A673 (cell line): ENCODE measurements at regions not wholly inside any gene's neighbourhood (a gene's known extent, or its start where the extent isn't known, plus 50 kb on each side); places are given as distances from the start of the nearest gene placed in this dataset.

Experiments
- BruUV-seq: library from RNA; stranded (reverse); fragments of 400-500 nt; replicated peaks from 2 replicates; lab custom pipeline; 2021; lab: Mats Ljungman, UMichigan
- CTCF ChIA-PET: fragments of 300-600 bp; sonication (Branson Sonifier 250); formaldehyde crosslinking; loops from one replicate; lab custom pipeline; 2022; ENCODE audit warnings: antibody characterized with exemption; lab: Charles Lee
- POLR2A ChIA-PET: fragments of 300-600 bp; sonication (Branson Sonifier 250); formaldehyde crosslinking; loops from one replicate; lab custom pipeline; 2022; ENCODE audit warnings: antibody characterized with exemption; ENCODE audit not compliant: low non-redundant PET; lab: Charles Lee
- DNase-seq: peaks from one replicate; pipeline ENCODE4 v3.0.0-alpha.2; 2015; ENCODE audit warnings: low spot score
- H3K27ac ChIP-seq: fragments of 200-600 bp; sonication (generic); 2 replicates; pipeline ENCODE4 v1.5.1; 2016; ENCODE audit warnings: mixed run types, low read depth, mild to moderate bottlenecking, mixed read lengths, antibody characterized with exemption, low read length; ENCODE audit not compliant: poor library complexity, severe bottlenecking
- H3K27me3 ChIP-seq: fragments of 200-600 bp; sonication (generic); replicated peaks from 2 replicates; pipeline ENCODE4 v1.6.1; 2017; ENCODE audit warnings: mixed run types, low read depth, mild to moderate bottlenecking, mixed read lengths, antibody characterized with exemption, low read length; ENCODE audit not compliant: insufficient read depth, poor library complexity
- H3K36me3 ChIP-seq: fragments of 200-600 bp; sonication (generic); 2 replicates; pipeline ENCODE4 v1.6.1; 2016; ENCODE audit warnings: mixed run types, mild to moderate bottlenecking, mixed read lengths, antibody characterized with exemption, low read length; ENCODE audit not compliant: insufficient read depth, poor library complexity, severe bottlenecking
- H3K4me1 ChIP-seq: fragments of 200-600 bp; sonication (generic); 2 replicates; pipeline ENCODE4 v1.6.1; 2017; ENCODE audit warnings: mixed run types, mild to moderate bottlenecking, mixed read lengths, antibody characterized with exemption, low read length; ENCODE audit not compliant: insufficient read depth, poor library complexity, severe bottlenecking
- H3K4me3 ChIP-seq: fragments of 200-600 bp; sonication (generic); 2 replicates; pipeline ENCODE4 v1.5.1; 2016; ENCODE audit warnings: low read depth, mixed run types, mild to moderate bottlenecking, mixed read lengths, low read length; ENCODE audit not compliant: poor library complexity, severe bottlenecking
- H3K9me3 ChIP-seq: fragments of 200-600 bp; sonication (generic); 2 replicates; pipeline ENCODE4 v1.6.1; 2016; ENCODE audit warnings: mixed run types, low read depth, mild to moderate bottlenecking, mixed read lengths, antibody characterized with exemption, low read length; ENCODE audit not compliant: poor library complexity, severe bottlenecking
- EZH2 ChIP-seq: fragments of 200-600 bp; sonication (generic); IDR thresholded peaks from 2 replicates; pipeline ENCODE4 v1.6.1; 2017; ENCODE audit warnings: borderline replicate concordance, low read depth, mild to moderate bottlenecking, mixed read lengths, antibody characterized with exemption, low read length; ENCODE audit not compliant: poor library complexity, severe bottlenecking
- intact Hi-C: fragments of 100-400 bp; cut with micrococcal nuclease; formaldehyde crosslinking; loops from one replicate; pipeline ENCODE4 v1.10.0; 2022; ENCODE audit not compliant: unreplicated experiment
- TF ChIP-seq, protein P1 (sequence below): fragments of 300-800, 200-600 bp; sonication (generic); conservative IDR thresholded peaks from 2 replicates; pipeline ENCODE4 v1.5.1; 2017; ENCODE audit warnings: low read depth, mild to moderate bottlenecking, antibody characterized with exemption, low read length, moderate library complexity, mixed read lengths

DNA sequence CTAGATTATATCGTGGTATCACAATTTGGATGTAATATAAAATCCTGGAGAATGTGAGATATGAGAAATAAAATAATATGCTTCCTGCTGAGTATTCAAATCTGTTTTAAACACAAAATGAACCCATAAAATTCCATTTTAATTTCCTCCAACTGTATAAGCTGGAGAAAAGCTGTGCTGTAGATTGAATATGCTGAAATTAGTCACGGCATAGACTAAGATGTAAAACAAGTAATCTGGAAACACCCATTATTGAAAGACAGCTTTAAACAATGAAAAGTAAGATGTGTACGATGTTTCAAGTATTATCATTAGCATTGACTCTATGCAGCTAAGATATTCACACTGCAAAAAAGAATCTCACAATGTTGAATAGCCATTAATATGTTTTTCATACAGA is 403.4 kb upstream of the BRINP3 start:
- no TSS peak for BruUV-seq
- no peak overlapping the region for H3K27ac ChIP-seq
- H3K9me3 ChIP-seq, result no peaks in the 10 kb centered on the region
- no peak overlapping the region for H3K4me3 ChIP-seq
- H3K36me3 ChIP-seq, result no peaks in the 10 kb centered on the region
- peaks cover 6% of the 10 kb centered on the region for H3K4me1 ChIP-seq
- TF ChIP-seq, protein P1, sequence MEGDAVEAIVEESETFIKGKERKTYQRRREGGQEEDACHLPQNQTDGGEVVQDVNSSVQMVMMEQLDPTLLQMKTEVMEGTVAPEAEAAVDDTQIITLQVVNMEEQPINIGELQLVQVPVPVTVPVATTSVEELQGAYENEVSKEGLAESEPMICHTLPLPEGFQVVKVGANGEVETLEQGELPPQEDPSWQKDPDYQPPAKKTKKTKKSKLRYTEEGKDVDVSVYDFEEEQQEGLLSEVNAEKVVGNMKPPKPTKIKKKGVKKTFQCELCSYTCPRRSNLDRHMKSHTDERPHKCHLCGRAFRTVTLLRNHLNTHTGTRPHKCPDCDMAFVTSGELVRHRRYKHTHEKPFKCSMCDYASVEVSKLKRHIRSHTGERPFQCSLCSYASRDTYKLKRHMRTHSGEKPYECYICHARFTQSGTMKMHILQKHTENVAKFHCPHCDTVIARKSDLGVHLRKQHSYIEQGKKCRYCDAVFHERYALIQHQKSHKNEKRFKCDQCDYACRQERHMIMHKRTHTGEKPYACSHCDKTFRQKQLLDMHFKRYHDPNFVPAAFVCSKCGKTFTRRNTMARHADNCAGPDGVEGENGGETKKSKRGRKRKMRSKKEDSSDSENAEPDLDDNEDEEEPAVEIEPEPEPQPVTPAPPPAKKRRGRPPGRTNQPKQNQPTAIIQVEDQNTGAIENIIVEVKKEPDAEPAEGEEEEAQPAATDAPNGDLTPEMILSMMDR, result no peak
- no peak for TF ChIP-seq EZH2
- intact Hi-C loops, result no loop called here
- H3K27me3 ChIP-seq, result no peaks in the 10 kb centered on the region
- no peak for DNase-seq
- CTCF ChIA-PET, result no interaction called here
- POLR2A ChIA-PET, result no interaction called here

DNA sequence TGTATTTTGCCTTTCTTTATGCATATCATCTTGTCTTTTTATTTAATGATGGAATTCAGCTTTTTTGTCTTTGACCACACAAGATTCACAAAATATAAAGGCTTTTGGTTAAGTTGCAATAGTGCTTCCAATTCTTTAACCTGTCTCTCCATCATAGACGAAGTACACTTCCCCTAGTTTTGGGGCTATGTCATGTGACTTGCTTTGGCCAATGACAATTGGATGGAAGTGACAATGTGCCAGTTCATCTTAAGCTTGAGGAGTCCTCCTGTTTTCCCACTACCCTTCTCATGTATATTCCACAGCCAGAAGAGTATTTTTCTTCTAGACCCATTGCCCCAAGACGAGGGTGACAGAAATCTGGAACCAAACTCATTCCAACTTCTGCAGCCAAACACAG is 419.6 kb upstream of the BRINP3 start:
- H3K27ac ChIP-seq, result no peak overlapping the region
- POLR2A ChIA-PET, result no interaction called here
- no peaks in the 10 kb centered on the region for H3K9me3 ChIP-seq
- intact Hi-C loops, result no loop called here
- CTCF ChIA-PET, result no interaction called here
- TF ChIP-seq EZH2, result no peak
- TF ChIP-seq, protein P1, result no peak
- BruUV-seq, result no TSS peak
- H3K36me3 ChIP-seq, result no peaks in the 10 kb centered on the region
- no peaks in the 10 kb centered on the region for H3K4me1 ChIP-seq
- DNase-seq, result no peak
- H3K4me3 ChIP-seq, result no peak overlapping the region
- no peaks in the 10 kb centered on the region for H3K27me3 ChIP-seq

DNA sequence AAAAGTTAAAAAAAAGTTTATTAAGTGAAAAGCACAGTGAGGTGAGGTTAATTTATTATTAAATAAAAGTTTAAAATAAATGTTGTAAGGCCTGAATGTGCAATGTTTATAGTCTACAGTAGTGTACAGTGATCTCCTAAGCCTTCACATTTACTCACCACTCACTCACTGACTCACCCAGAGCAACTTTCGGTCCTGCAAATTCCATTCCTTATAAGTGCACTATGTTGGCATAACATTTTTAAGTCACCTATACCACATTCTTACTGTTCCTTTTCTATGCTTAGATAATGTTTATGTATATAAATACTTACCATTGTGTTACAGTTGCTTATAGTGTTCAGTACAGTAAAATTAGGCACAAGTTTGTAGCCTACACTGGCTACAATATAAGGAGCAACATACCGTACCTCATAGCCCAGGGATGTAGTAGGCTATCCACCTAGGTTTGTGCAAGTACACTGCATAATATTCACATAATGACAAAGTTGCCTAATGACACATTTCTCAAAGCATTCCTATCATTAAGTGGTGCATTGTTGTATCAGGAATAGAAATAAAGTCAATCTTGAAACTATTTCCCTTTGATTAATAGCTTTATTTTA is 426.5 kb upstream of the BRINP3 start:
- ChIA-PET POLR2A (no interaction called here), CTCF (no interaction called here)
- no peak overlapping the region for H3K27ac ChIP-seq
- no peak overlapping the region for H3K4me3 ChIP-seq
- H3K9me3 ChIP-seq, result no peaks in the 10 kb centered on the region
- H3K4me1 ChIP-seq, result no peaks in the 10 kb centered on the region
- intact Hi-C loops, result no loop called here
- no peak for DNase-seq
- H3K36me3 ChIP-seq, result no peaks in the 10 kb centered on the region
- H3K27me3 ChIP-seq, result no peaks in the 10 kb centered on the region
- TF ChIP-seq, protein P1, result no peak
- TF ChIP-seq EZH2, result no peak
- no TSS peak for BruUV-seq
